Mesenchymal stem cell (in vitro differentiated cells and primary cell): ENCODE measurements at regions not wholly inside any gene's neighbourhood (a gene's known extent, or its start where the extent isn't known, plus 50 kb on each side); places are given as distances from the start of the nearest gene placed in this dataset.

Experiments
- DNase-seq: peaks from one replicate; pipeline ENCODE4 v3.0.0-alpha.2; 2013
- H2AFZ ChIP-seq: one replicate; pipeline ENCODE4 v1.6.1; 2013; ENCODE audit warnings: low read depth, mild to moderate bottlenecking, control low read depth, inconsistent platforms, low read length, moderate library complexity
- H2AK5ac ChIP-seq: 2 replicates; pipeline ENCODE4 v1.6.1; 2013; ENCODE audit warnings: low read length, moderate library complexity, mild to moderate bottlenecking, inconsistent platforms; ENCODE audit not compliant: severe bottlenecking
- H2BK120ac ChIP-seq: one replicate; pipeline ENCODE4 v1.6.1; 2013; ENCODE audit warnings: low read depth, mild to moderate bottlenecking, inconsistent platforms, low read length, moderate library complexity
- H2BK12ac ChIP-seq, 2 experiments: one replicate each; pipeline ENCODE4 v1.6.1; 2013; ENCODE audit warnings: inconsistent platforms in 2 of 2, low read length in 2 of 2, mild to moderate bottlenecking in 2 of 2, moderate library complexity in 2 of 2, control low read depth in 1 of 2
- H2BK15ac ChIP-seq: one replicate; pipeline ENCODE4 v1.6.1; 2013; ENCODE audit warnings: mild to moderate bottlenecking, low read depth, inconsistent platforms; ENCODE audit not compliant: poor library complexity, severe bottlenecking
- H2BK5ac ChIP-seq: 2 replicates; pipeline ENCODE4 v1.6.1; 2013; ENCODE audit warnings: low read depth, mild to moderate bottlenecking, low read length, control low read depth, inconsistent platforms; ENCODE audit not compliant: poor library complexity, severe bottlenecking
- H3K14ac ChIP-seq, 2 experiments: one replicate each; pipeline ENCODE4 v1.6.1; 2013; ENCODE audit warnings: inconsistent platforms in 2 of 2, low read length in 2 of 2, control low read depth in 1 of 2, mild to moderate bottlenecking in 1 of 2, moderate library complexity in 1 of 2
- H3K18ac ChIP-seq, 2 experiments: one replicate each; pipeline ENCODE4 v1.6.1; 2013; ENCODE audit warnings: inconsistent platforms in 2 of 2, low read length in 2 of 2, control low read depth in 1 of 2, low read depth in 1 of 2, mild to moderate bottlenecking in 1 of 2
- H3K23ac ChIP-seq, 2 experiments: one replicate each; pipeline ENCODE4 v1.6.1; 2013; ENCODE audit warnings: inconsistent platforms in 2 of 2, low read length in 2 of 2, mild to moderate bottlenecking in 2 of 2, moderate library complexity in 2 of 2, control low read depth in 1 of 2
- H3K27ac ChIP-seq: 2 replicates; pipeline ENCODE4 v1.5.1; 2013; ENCODE audit warnings: mild to moderate bottlenecking, moderate library complexity, low read length, control low read depth, inconsistent platforms; ENCODE audit not compliant: poor library complexity, severe bottlenecking
- H3K27me3 ChIP-seq, 2 experiments: 2 replicates each; pipeline versions ENCODE4 v1.6.1 to v1.7.0; 2013; ENCODE audit warnings: low read length in 2 of 2, mild to moderate bottlenecking in 2 of 2, moderate library complexity in 2 of 2, control low read depth in 1 of 2, inconsistent platforms in 1 of 2; ENCODE audit not compliant: control insufficient read depth in 1 of 2, insufficient read depth in 1 of 2
- H3K36me3 ChIP-seq, 2 experiments: 2 replicates each; pipeline versions ENCODE4 v1.6.1 to v1.7.0; 2013; ENCODE audit warnings: low read length in 2 of 2, control low read depth in 1 of 2, inconsistent platforms in 1 of 2, low read depth in 1 of 2, mild to moderate bottlenecking in 1 of 2; ENCODE audit not compliant: insufficient read depth in 2 of 2, control insufficient read depth in 1 of 2
- H3K4ac ChIP-seq, 2 experiments: one replicate each; pipeline ENCODE4 v1.6.1; 2013; ENCODE audit warnings: inconsistent platforms in 2 of 2, low read length in 2 of 2, mild to moderate bottlenecking in 2 of 2, moderate library complexity in 2 of 2, control low read depth in 1 of 2, low read depth in 1 of 2
- H3K4me1 ChIP-seq: 2 replicates; pipeline ENCODE4 v1.6.1; 2013; ENCODE audit warnings: low read depth, low read length, control low read depth; ENCODE audit not compliant: control insufficient read depth, insufficient read depth
- H3K4me2 ChIP-seq: 2 replicates; pipeline ENCODE4 v1.6.1; 2013; ENCODE audit warnings: low read length, mild to moderate bottlenecking, inconsistent platforms; ENCODE audit not compliant: poor library complexity, severe bottlenecking
- H3K4me3 ChIP-seq, 2 experiments: 2 replicates each; pipeline versions ENCODE4 v1.5.1 to v1.7.0; 2013; ENCODE audit warnings: low read length in 2 of 2, mild to moderate bottlenecking in 2 of 2, control low read depth in 1 of 2, low read depth in 1 of 2; ENCODE audit not compliant: insufficient read depth in 1 of 2
- H3K79me1 ChIP-seq: replicated peaks from 2 replicates; pipeline ENCODE4 v1.6.1; 2013; ENCODE audit warnings: mild to moderate bottlenecking, control low read depth, low read length, inconsistent platforms; ENCODE audit not compliant: poor library complexity, severe bottlenecking
- H3K9ac ChIP-seq: 2 replicates; pipeline ENCODE4 v1.7.0; 2013; ENCODE audit warnings: mild to moderate bottlenecking, low read length, moderate library complexity
- H3K9me3 ChIP-seq: 2 replicates; pipeline ENCODE4 v1.7.0; 2013; ENCODE audit warnings: mild to moderate bottlenecking, low read length; ENCODE audit not compliant: control insufficient read depth
- H4K8ac ChIP-seq: one replicate; pipeline ENCODE4 v1.6.1; 2013; ENCODE audit warnings: inconsistent platforms, mild to moderate bottlenecking, low read length, moderate library complexity
- H4K91ac ChIP-seq: one replicate; pipeline ENCODE4 v1.6.1; 2013; ENCODE audit warnings: mild to moderate bottlenecking, low read length, inconsistent platforms
- WGBS: methylation state at CpG from one replicate; pipeline ENCODE4 v1.1.7; 2013; ENCODE audit warnings: mixed read lengths; 5-methylcytosine and 5-hydroxymethylcytosine counted together

DNA sequence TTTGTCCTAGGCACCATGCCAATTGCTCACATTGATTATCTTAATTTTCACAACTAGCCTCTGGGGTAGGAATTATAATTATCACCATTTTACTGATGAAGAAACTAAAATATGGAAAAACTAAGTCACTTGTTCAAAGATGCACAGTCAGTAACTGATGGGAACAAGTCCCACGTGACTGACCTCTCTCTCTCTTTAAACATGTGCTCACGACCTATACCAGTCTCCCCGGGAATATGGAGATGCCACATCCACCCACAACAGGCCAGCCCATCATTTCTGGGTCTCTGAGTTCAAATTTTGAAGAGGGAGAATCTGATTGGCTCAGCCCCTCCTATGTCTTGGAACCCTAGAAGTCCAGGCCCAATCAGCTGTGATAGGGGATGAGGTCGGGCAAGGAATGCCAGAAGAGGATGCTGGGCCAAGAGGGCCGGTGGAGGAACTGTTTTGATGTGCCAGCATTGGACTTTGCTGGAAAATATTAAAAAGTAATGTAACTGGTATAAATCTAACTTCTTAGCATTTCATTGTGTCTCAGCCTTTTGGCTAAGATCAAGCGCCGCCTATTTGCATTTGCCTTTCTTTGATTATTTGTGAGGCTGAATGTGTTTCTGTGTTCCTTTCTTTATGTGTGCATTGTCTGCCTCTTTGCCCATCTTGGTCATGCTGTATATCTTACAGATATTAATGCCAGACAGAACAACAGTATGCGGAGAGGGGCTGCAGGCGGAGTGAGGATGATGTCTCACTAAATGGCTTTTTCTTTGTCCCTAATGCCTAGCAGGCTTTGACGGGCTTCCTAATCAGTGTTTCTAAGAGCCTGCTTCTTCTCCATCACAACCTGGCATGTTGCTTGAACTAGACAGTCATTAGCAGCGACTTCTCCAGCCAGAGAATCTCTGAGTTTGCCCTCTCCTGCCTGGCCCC, 126.6 kb downstream of the VEGFA start:
- Histone ChIP-seq H2BK5ac (no peak overlapping the region), H2BK12ac (no peak overlapping the region), H3K4me2 (no peak overlapping the region), H3K23ac (no peak overlapping the region), H3K14ac (no peak overlapping the region), H3K36me3 (no peaks in the 10 kb centered on the region), H3K4me3 (no peak overlapping the region), H3K9me3 (peaks cover 4% of the 10 kb centered on the region), H2AFZ (no peak overlapping the region), H3K4me1 (peaks cover 5% of the 10 kb centered on the region), H2AK5ac (no peak overlapping the region), H3K79me1 (no peaks in the 10 kb centered on the region), H3K4ac (no peak overlapping the region), H3K27me3 (peaks cover 11 to 22% of the 10 kb centered on the region in 2 experiments), H4K91ac (no peak overlapping the region), H3K27ac (no peak overlapping the region), H2BK120ac (no peak overlapping the region), H3K18ac (no peak overlapping the region), H2BK15ac (no peak overlapping the region), H3K9ac (no peak overlapping the region), H4K8ac (no peak overlapping the region)
- 94% methylated on average over 9 of the region's 11 CpGs for WGBS
- no peak for DNase-seq

DNA sequence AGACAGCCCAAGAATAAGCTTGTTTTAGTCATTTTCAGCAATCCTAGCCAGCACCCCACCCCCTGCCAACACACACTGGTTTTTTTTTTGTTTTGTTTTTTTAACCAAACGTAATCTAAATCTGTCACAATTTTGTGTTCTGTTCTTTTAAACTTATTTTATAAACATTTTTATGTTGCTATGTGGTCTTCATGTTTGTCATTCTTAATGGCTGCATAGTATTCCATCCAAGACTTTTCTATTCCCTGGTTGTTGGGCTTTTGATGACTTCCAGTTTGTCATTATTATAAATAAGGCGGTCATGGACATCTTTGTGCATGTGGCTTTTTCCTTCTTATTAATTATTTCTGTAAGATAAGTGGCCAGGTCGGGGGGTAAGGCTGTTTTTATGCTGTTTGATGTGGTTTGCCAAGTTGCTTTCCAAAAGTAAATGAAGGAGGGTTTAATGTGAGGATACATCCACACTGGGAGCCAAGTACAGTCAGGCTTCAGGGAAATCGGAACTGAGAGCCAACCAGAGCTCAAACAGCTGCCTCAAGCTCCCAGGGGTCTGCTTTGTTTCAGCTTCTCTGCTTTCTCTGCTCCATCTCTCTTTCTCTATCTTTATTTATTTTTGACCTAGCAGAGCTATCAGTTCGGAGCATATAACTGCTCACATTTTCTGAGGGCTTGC, 125.8 kb downstream of the VEGFA start:
- H2BK120ac ChIP-seq: no peak overlapping the region
- no peak for DNase-seq

DNA sequence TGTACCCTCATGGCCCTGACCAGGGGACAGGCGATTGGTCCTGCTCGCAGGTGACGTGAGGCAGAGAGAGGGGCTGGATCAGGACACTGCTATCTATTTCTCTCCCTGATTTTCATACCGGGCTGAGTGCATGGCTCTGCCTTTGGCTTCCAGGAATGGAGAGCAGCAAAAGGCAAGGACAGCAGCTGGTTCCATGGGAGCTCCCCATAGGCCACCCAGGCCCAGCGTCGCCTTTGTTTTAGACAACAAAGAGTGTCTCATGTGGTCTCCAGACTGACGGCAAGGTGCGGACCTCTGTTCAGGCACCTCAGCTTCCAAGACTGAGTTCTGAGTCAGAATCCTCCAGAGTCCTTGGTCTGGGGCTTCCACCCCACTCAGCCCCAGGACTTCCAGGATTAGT, 123.1 kb downstream of the VEGFA start:
- H3K79me1 ChIP-seq: no peaks in the 10 kb centered on the region
- peaks cover 3% of the 10 kb centered on the region for H3K4me1 ChIP-seq
- no peak overlapping the region for H3K27ac ChIP-seq
- H4K91ac ChIP-seq: no peak overlapping the region
- no peak overlapping the region for H2AK5ac ChIP-seq
- peak overlapping the region in 1 of 2 experiments; percentile 5 for H3K18ac ChIP-seq
- H3K9me3 ChIP-seq: no peaks in the 10 kb centered on the region
- no peak overlapping the region for H2BK5ac ChIP-seq
- no peak for DNase-seq
- H3K4me3 ChIP-seq: no peak overlapping the region
- H3K23ac ChIP-seq: no peak overlapping the region
- 88% methylated on average over 8 of the region's 8 CpGs for WGBS
- no peak overlapping the region for H3K4me2 ChIP-seq
- no peak overlapping the region for H3K14ac ChIP-seq
- no peak overlapping the region for H2BK15ac ChIP-seq
- H4K8ac ChIP-seq: no peak overlapping the region
- peaks cover 25 to 46% of the 10 kb centered on the region in 2 experiments for H3K27me3 ChIP-seq
- no peak overlapping the region for H3K9ac ChIP-seq
- no peak overlapping the region for H2AFZ ChIP-seq
- H3K4ac ChIP-seq: no peak overlapping the region
- no peaks in the 10 kb centered on the region for H3K36me3 ChIP-seq
- H2BK12ac ChIP-seq: no peak overlapping the region
- no peak overlapping the region for H2BK120ac ChIP-seq

More for the DNA sequence above, 125.8 kb downstream of the VEGFA start:
- Histone ChIP-seq H3K27me3 (peaks cover 18 to 27% of the 10 kb centered on the region in 2 experiments), H4K8ac (no peak overlapping the region), H2AK5ac (no peak overlapping the region), H3K23ac (no peak overlapping the region), H3K27ac (no peak overlapping the region), H3K9ac (no peak overlapping the region), H2AFZ (no peak overlapping the region), H3K18ac (no peak overlapping the region), H3K9me3 (peaks cover 4% of the 10 kb centered on the region), H3K4me3 (no peak overlapping the region), H3K79me1 (no peaks in the 10 kb centered on the region), H4K91ac (no peak overlapping the region), H2BK12ac (no peak overlapping the region), H2BK5ac (no peak overlapping the region), H3K4ac (no peak overlapping the region), H3K4me2 (no peak overlapping the region), H3K14ac (no peak overlapping the region), H3K4me1 (peaks cover 4% of the 10 kb centered on the region), H2BK15ac (no peak overlapping the region), H3K36me3 (no peaks in the 10 kb centered on the region)
- 80% methylated on average over 4 of the region's 5 CpGs for WGBS
